Activated naive CD8-positive, alpha-beta T cell treated with anti-CD3 and anti-CD28 coated beads, Interleukin-2, amount 10 ng/mL, durations not matched to agents 7 days and 5 days (primary cell): ENCODE measurements at regions not wholly inside any gene's neighbourhood (a gene's known extent, or its start where the extent isn't known, plus 50 kb on each side); places are given as distances from the start of the nearest gene placed in this dataset.

Experiments used
- ATAC-seq: fragments of 150-1000 bp; cut with Tn5 transposase; one replicate; pipeline ENCODE4 v1.10.0; 2021; ENCODE audit warnings: low read depth, moderate library complexity
- POLR2A ChIA-PET: fragments of 350-600 bp; sonication (Branson Sonifier 250); formaldehyde crosslinking; loops from one replicate; lab custom pipeline; 2021; ENCODE audit warnings: antibody characterized with exemption; lab: Charles Lee
- DNase-seq: peaks from one replicate; pipeline ENCODE4 v3.0.0; 2021
- H3K27ac Mint-ChIP-seq: one replicate; pipeline ENCODE4 v1.8.0; 2022; ENCODE audit warnings: mild to moderate bottlenecking, mixed read lengths
- H3K27me3 Mint-ChIP-seq: one replicate; pipeline ENCODE4 v1.8.0; 2022; ENCODE audit warnings: mild to moderate bottlenecking, moderate library complexity, mixed read lengths
- H3K36me3 Mint-ChIP-seq: one replicate; pipeline ENCODE4 v1.8.0; 2021; ENCODE audit warnings: mild to moderate bottlenecking, mixed read lengths
- H3K4me1 Mint-ChIP-seq: one replicate; pipeline ENCODE4 v1.8.0; 2021; ENCODE audit warnings: mixed read lengths
- H3K4me3 Mint-ChIP-seq: one replicate; pipeline ENCODE4 v1.8.0; 2022; ENCODE audit warnings: mild to moderate bottlenecking, moderate library complexity, mixed read lengths
- H3K9me3 Mint-ChIP-seq: one replicate; pipeline ENCODE4 v1.8.0; 2021; ENCODE audit warnings: mixed read lengths

DNA sequence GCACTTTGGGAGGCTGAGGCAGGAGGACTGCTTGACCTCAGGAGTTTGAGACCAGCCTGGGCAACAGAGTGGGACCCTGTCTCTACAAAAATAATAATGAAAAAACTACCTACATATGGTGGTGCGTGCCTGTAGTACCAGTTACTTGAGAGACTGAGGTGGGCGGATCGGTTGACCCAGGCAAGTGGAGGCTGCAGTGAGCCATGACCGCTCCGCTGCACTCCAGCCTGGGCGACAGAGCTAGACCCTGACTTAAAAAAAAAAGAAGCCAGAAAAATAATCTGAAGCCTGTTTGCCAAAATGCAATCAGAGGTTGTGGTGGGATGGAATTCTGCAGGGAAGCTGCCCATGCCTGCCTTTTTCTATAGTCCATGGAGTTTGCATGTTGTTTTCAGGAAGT, 50.4 kb upstream of the GGTA1 start:
- no peak for DNase-seq
- Mint-ChIP-seq H3K36me3 (no peaks in the 10 kb centered on the region), H3K27me3 (peaks cover 33% of the 10 kb centered on the region), H3K9me3 (no peaks in the 10 kb centered on the region), H3K27ac (no peak overlapping the region), H3K4me1 (peaks cover 4% of the 10 kb centered on the region), H3K4me3 (no peak overlapping the region)
- no peak for ATAC-seq
- POLR2A ChIA-PET: no interaction called here

DNA sequence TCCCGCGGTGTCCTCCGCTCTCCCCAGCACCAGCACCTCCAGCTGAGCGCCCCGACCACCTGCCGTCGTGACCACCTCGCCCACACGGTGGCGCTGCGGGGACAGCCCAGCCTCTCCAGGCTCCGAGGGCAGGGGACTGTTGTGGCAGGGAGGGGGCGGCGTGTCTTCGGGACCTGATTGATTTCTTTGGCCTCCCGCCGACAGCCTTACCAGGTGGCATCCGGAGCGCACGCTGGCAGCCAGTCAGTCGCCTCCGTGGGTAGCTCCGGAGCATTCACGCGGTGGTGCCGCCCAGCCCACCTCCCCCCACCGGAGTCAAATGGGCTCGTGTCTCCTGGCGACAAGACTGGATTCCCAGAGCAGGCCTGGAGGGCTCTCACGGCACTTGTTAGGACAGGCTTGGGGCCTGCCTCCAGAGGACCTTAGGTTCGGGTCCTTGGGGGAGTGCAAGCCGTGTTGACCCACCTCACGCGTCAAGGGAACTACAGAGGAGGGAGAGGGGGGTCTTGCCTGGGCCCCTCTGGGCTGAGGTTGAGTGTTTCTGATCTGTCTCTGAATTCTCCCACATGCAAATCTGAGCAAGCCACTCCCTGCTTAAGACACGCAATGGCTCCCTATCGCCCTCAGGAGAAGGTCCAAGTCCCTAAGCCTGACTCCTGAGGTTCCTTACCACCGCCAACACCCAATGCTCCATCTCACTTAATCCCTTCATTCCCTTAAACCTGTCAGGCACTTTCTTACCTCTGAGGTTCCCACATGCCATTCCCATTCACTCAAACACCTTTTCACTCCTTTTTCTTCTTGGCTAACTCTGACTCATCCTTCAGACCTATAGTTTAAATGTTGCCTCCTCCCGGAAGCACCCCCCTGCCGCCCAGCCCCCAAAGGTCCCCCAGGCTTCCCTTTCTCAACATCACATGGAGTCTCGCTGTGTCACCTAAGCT, 51.2 kb upstream of the GGTA1 start:
- no peaks in the 10 kb centered on the region for H3K36me3 Mint-ChIP-seq

DNA sequence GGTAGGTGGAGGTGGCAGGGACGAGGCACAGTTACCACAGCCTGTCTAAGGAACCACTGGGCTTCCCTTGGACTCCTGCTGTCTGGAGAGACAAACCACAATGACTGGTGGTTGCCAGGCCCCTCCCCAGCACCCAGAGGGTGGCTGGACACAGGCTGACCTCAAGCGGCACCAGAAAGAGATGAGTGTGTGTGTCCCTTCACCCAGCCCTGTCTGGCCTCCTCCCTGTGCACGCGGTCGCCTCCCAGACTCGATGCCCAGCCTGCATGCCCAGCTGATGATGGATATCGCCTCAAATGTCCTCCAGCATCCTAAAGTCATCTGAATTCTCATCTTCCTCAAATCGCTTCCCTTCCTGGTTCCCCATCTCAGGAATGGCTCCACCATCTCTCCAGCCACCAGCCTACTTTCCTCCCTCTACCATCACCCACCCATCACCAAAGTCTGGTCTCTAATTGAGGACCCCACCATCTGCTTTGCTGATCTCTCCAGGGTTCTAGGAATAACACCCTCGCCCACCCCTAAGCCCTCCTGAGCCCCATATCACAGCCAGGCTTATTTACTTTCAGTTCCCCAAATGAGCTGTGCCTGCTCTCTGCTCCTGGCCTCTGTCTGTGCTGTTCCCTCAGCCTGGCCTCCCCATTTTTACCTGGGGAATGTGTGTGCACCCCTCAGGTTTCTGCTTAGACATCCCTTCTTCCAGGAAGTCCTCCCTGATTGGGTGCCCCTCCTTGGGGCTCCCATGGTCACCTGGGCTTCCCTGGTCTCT, 52.5 kb upstream of the GGTA1 start:
- no peak for DNase-seq
- H3K4me1 Mint-ChIP-seq: peaks cover 11% of the 10 kb centered on the region
- H3K27me3 Mint-ChIP-seq: peaks cover 35% of the 10 kb centered on the region
- H3K9me3 Mint-ChIP-seq: no peaks in the 10 kb centered on the region
- ATAC-seq: no peak
- H3K4me3 Mint-ChIP-seq: no peak overlapping the region
- H3K36me3 Mint-ChIP-seq: no peaks in the 10 kb centered on the region
- H3K27ac Mint-ChIP-seq: no peak overlapping the region
- POLR2A ChIA-PET: no interaction called here

More for the DNA sequence above, 51.2 kb upstream of the GGTA1 start:
- Mint-ChIP-seq H3K4me1 (peaks cover 4% of the 10 kb centered on the region), H3K4me3 (peak overlapping the region; percentile 11), H3K27ac (peak overlapping the region; percentile 11), H3K27me3 (peaks cover 37% of the 10 kb centered on the region), H3K9me3 (no peaks in the 10 kb centered on the region)
- ATAC-seq (peak; percentile 69), DNase-seq (peak; percentile 88)
- POLR2A ChIA-PET: no interaction called here

DNA sequence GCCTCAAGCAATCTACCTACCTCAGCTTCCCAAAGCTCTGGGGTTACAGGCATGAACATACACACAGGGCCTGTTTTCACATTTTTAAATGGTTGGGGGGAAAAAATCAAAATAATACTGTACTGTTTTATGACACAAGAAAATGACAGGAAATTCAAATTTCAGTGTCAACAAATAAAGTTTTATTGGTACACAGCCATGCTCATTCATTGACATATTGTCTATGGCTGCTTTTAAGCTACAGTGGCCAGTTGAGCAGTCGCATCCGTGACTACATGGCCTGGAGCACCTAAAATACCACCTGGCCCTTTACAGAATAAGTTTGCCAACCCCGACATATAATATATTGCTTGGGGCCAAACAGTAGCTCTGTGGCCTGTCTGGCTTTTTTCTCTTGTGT, 56.4 kb upstream of the GGTA1 start:
- Mint-ChIP-seq H3K9me3 (no peaks in the 10 kb centered on the region), H3K4me1 (peaks cover 20% of the 10 kb centered on the region), H3K27me3 (peaks cover 20% of the 10 kb centered on the region), H3K4me3 (no peak overlapping the region), H3K36me3 (no peaks in the 10 kb centered on the region), H3K27ac (no peak overlapping the region)
- ATAC-seq (no peak), DNase-seq (no peak)
- POLR2A ChIA-PET: interaction anchor here (1.9 kb wide), 1 partner anchor 12 kb away, joined by 4 read pairs; no protein-coding TSS in a partner anchor

DNA sequence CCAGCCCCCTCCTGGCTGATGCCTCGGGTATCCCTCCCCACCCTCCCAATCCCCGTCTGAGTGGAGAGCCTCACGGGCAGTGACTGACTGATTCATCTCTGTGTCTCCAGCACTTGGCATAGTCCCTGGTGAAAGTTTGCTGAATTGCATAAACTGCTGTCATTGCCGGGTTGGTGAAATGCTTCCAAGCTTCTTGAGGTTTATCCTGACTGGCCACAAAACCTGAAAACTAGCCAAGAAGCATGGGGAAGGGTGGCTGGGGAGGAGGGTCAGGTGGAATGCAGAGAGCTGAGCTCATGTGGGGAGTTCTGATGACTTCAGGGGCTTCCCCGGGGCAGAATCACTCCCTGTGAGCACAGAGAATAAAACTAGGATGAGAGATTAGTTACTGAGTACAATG, 56.9 kb upstream of the GGTA1 start:
- ATAC-seq (no peak), DNase-seq (no peak)
- Mint-ChIP-seq H3K4me3 (no peak overlapping the region), H3K36me3 (no peaks in the 10 kb centered on the region), H3K27ac (no peak overlapping the region), H3K4me1 (peaks cover 20% of the 10 kb centered on the region), H3K27me3 (peaks cover 15% of the 10 kb centered on the region), H3K9me3 (no peaks in the 10 kb centered on the region)
- POLR2A ChIA-PET: interaction anchor here (1.9 kb wide), 1 partner anchor 11 kb away, joined by 4 read pairs; no protein-coding TSS in a partner anchor

DNA sequence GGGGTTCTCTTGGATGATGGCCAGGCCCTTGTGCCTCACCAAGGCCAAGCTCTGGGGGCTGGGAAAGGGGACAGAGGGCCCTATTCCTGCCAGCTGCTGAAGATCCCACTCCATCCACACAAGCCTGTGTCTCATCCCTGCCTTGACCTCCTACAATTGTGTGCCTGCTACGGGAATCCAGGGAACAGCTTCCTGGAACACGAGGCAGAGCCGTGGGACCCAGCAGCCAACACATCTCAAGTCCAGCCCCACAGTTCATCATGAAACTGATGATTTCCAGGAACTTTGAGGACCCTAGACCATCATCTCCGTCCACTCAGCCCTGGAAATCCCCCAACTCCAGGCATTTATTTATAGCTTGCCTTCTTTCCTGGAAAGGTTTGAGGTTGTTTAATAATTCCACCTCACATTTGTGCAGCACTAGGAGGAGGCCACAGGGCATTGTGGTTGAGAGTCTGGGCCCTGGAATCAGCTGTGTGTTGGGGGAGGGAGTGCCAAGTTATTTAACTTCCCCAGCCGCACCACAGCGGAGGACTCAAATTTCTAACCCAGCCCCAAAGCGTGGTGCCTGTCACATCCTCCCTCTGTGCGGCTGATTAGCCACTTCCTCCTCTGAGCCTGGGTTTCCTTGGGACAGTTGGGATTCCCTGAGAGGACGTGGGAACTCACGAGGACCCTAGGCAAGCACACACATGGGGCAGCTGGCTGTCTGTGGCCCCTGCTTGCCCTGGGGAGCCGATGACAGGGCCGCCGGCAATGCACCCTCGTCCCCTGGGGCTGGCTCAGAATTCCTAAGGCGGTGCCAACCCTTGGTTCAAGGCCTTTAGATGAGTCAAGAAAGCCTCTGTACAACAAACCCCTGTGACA, 58.2 kb upstream of the GGTA1 start:
- Mint-ChIP-seq H3K36me3 (no peaks in the 10 kb centered on the region), H3K4me1 (peaks cover 21% of the 10 kb centered on the region), H3K27me3 (peaks cover 10% of the 10 kb centered on the region), H3K27ac (peak overlapping the region; percentile 28), H3K9me3 (no peaks in the 10 kb centered on the region), H3K4me3 (peak overlapping the region; percentile 35)
- DNase-seq (peak; percentile 53), ATAC-seq (peak; percentile 82)
- POLR2A ChIA-PET: interaction anchor here (1.9 kb wide), 1 partner anchor 10 kb away, joined by 4 read pairs; no protein-coding TSS in a partner anchor

DNA sequence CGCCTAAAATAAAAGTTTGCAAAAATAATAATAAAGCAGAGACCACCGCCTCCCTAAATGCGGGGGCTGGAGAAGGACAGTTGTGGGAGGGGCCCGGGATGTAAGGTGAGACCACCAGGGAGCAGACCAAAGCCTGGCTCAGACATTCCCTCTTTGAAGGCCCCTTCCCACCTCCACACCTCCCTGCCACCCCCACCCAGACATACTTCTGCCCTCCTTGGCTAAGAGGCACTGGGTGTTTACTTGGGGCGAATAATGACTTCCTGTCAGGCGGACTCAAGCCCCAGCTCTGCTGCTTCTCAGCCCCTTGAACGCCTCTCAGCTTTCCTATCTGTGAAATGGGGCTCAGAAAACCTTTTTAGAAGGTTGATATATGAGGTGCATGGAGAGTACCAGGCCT, 58.8 kb upstream of the GGTA1 start:
- no peaks in the 10 kb centered on the region for H3K9me3 Mint-ChIP-seq
- H3K27me3 Mint-ChIP-seq: peaks cover 10% of the 10 kb centered on the region
- ATAC-seq (no peak), DNase-seq (no peak)
- no peak overlapping the region for H3K4me3 Mint-ChIP-seq
- POLR2A ChIA-PET: no interaction called here
- no peak overlapping the region for H3K27ac Mint-ChIP-seq
- H3K4me1 Mint-ChIP-seq: peaks cover 21% of the 10 kb centered on the region
- no peaks in the 10 kb centered on the region for H3K36me3 Mint-ChIP-seq

DNA sequence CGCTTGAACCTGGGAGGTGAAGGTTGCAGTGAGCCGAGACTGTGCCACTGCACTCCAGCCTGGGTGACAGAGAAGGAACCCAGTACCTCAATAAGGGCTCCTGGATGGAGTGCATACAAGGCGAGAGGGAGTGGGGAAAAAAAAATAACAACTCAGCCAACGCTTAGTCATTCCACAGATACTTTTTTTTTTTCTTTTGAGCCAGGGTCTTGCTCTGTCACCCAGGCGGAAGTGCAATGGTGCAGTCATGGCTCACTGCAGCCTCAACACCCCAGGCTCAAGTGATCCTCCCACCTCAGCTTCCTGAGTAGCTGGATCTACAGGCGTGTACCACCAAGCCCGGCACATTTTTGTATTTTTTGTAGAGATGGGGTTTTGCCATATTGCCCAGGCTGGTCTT, 59.5 kb upstream of the GGTA1 start:
- Mint-ChIP-seq H3K36me3 (no peaks in the 10 kb centered on the region), H3K27me3 (peaks cover 10% of the 10 kb centered on the region), H3K27ac (no peak overlapping the region), H3K4me3 (no peak overlapping the region), H3K9me3 (no peaks in the 10 kb centered on the region), H3K4me1 (peaks cover 21% of the 10 kb centered on the region)
- POLR2A ChIA-PET: no interaction called here
- DNase-seq: no peak
- no peak for ATAC-seq

DNA sequence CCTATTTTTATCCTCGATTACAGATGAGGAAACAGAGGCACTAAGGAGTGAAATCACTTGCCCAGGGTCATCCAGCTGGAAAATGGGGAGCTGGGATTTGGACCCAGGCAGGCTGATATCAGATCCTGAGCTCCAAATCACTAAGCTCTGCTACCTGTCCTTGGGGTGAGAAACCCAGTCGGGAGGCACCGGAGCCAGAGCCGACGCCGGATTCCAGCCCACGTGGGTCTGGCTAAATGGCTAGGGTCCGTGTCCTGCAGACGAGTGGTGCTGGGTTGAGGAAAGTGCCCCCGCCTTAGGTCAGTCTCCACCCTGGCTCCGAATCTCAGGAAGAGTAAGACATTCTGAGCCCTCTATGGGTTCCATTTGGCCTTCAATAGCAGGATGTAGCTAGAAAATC, 61.3 kb upstream of the GGTA1 start:
- DNase-seq (no peak), ATAC-seq (no peak)
- H3K4me1 Mint-ChIP-seq: peaks cover 21% of the 10 kb centered on the region
- H3K27me3 Mint-ChIP-seq: peaks cover 7% of the 10 kb centered on the region
- no peak overlapping the region for H3K4me3 Mint-ChIP-seq
- POLR2A ChIA-PET: interaction anchor here (0.6 kb wide), 1 partner anchor 161 kb away, joined by 7 read pairs; no protein-coding TSS in a partner anchor
- H3K27ac Mint-ChIP-seq: no peak overlapping the region
- no peaks in the 10 kb centered on the region for H3K36me3 Mint-ChIP-seq
- no peaks in the 10 kb centered on the region for H3K9me3 Mint-ChIP-seq

DNA sequence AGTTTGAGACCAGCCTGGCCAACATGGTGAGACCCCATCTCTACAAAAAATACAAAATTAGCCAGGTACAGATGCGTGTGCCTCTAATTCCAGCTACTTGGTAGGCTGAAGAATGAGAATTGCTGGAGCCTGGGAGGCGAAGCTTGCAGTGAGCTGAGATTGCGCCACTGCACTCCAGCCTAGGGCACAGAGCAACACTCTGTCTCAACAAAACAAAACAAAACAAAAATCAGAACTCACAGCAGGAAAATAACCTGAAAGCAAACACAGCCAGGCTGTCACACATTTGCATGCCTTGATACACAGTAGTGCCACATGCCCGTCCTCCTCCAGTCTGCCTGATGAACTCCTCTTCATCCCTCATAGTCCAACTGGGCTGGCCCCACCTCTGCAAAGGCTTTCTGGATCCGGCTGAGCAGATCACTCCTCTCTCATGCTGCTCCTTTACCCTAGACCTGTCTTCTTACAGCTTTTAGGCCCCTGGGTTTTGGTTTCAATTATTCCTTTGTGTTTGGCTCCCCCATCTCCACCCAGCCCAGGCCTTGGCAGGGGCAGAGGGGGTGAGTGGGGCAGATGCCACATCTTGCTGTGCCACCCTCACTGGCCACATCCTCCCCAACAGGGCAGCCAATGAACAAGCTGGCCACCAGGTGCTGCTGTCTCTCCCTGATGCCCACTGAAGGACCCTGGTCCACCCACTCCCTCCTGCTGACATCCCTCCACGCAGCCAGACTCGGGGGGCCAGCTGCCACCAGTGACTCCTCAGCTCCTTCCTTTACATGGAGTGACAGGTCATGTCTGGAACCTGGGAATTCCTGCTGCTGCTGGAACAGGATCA, 62.0 kb upstream of the GGTA1 start:
- ATAC-seq (no peak), DNase-seq (no peak)
- POLR2A ChIA-PET: no interaction called here
- H3K36me3 Mint-ChIP-seq: no peaks in the 10 kb centered on the region
- H3K27me3 Mint-ChIP-seq: peaks cover 6% of the 10 kb centered on the region
- H3K4me3 Mint-ChIP-seq: no peak overlapping the region
- no peak overlapping the region for H3K27ac Mint-ChIP-seq
- H3K4me1 Mint-ChIP-seq: peaks cover 21% of the 10 kb centered on the region
- H3K9me3 Mint-ChIP-seq: no peaks in the 10 kb centered on the region

DNA sequence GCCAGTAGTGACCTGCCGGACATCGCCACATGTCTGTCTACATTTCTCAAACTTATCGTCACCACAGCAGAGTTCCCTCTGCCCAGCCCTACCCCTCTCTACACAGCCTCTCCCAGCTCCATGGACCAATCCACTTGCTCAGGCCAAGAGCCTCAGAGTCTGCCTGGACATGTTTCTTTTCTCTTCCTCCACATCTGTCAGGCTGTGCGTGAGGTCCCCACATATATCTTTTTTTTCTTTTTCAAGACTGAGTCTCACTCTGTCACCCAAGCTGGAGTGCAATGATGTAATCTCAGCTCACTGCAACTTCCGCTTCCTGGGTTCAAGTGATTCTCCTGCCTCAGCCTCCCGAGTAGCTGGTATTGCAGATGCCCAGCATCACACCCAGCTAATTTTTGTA, 62.7 kb upstream of the GGTA1 start:
- no peak for DNase-seq
- Mint-ChIP-seq H3K27me3 (peaks cover 4% of the 10 kb centered on the region), H3K4me1 (peaks cover 15% of the 10 kb centered on the region), H3K9me3 (no peaks in the 10 kb centered on the region), H3K4me3 (no peak overlapping the region), H3K36me3 (no peaks in the 10 kb centered on the region), H3K27ac (no peak overlapping the region)
- ATAC-seq: no peak
- POLR2A ChIA-PET: no interaction called here

DNA sequence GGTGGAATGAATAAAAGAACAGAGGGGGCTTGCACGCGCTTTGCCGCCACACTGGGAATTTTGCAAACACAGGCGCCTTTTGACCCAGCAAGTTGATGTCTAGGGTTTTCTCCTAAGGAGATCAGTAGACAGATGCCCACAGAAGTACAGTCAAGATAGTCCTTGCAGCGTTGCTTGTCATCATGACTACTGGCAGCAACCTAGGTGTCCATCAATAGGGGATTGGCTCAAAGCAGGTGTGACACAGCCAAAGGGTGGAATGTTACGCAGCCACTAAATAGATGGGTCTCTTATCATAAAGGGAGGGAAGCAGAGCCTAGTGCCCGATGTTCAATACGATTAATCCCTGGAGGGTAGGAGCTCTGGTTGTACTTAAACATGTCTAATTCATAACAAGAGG, 63.8 kb upstream of the GGTA1 start:
- peaks cover 7% of the 10 kb centered on the region for H3K4me1 Mint-ChIP-seq
- no peaks in the 10 kb centered on the region for H3K36me3 Mint-ChIP-seq
- no peak for DNase-seq
- no peak for ATAC-seq
- H3K27me3 Mint-ChIP-seq: peaks cover 7% of the 10 kb centered on the region
- H3K9me3 Mint-ChIP-seq: no peaks in the 10 kb centered on the region
- no peak overlapping the region for H3K4me3 Mint-ChIP-seq
- POLR2A ChIA-PET: no interaction called here
- no peak overlapping the region for H3K27ac Mint-ChIP-seq
